ENCODE measurements at regions not wholly inside any gene's neighbourhood (a gene's known extent, or its start where the extent isn't known, plus 50 kb on each side); places are given as distances from the start of the nearest gene placed in this dataset.

DNA sequence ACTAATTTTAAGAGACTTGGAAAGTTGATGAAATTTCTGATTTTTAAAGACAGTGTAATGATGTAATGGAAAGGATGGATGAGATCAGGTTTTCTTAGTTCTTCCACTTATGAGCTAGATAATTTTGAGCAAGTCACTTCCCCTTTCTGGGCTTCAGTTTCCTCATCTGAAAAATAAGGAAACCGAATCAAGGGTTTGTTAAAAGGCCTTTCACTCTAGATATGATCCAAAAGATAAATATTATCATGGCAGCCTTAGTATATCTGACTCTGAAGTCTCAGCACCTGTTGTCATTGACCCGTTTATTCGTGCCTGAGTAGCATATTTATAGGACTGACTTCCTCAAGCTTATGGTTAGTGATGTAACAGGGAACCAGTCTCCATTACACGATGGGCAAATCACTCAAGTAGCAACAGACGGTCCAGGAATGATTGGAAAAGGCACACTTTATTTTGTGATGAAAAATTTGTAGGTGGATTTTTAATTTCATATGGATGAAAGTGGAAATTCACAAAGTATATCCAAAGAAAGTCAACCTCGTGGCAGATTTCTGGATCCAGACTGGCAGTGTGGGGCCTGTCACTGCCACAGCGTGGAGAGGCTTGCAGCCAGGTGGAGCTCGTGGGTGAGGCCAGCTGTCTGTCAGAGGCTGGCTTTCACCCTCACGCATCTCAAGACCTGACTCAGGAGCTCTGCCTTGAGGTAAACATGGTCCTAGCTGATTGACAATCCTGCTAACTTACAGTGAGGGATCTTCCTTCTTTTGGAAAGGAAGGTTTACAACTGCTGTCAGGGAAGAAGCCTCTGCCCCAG, 137.9 kb upstream of the CXCR4 start (continued):
- no peak for TF ChIP-seq KDM1A (IDR thresholded peaks at IDR 0.05; ENCODE audit: borderline replicate concordance)
- peak in 1 of 2 experiments; percentile 23; a peak in 1 of 3 replicates for TF ChIP-seq EGR1 (IDR thresholded peaks at IDR 0.05; ENCODE audit: borderline replicate concordance in 1 of 2, low read depth in 2 of 2, low read length in 2 of 2)
- 0 out of 2 replicates have a peak, but pooled peaks have one; percentile 50 for TF ChIP-seq NR2F1 (conservative IDR thresholded peaks at IDR 0.05)
- TF ChIP-seq SMAD5 (IDR thresholded peaks at IDR 0.05; ENCODE audit: low read depth) = no peak
- TF ChIP-seq RUNX3 (IDR thresholded peaks at IDR 0.05; ENCODE audit: low read length) = peak; percentile 80
- no peak for TF ChIP-seq TAF1 (IDR thresholded peaks at IDR 0.05; ENCODE audit: borderline replicate concordance, low read depth, low read length)
- no peak for TF ChIP-seq MTA3 (IDR thresholded peaks at IDR 0.05; ENCODE audit: borderline replicate concordance, low read length)

DNA sequence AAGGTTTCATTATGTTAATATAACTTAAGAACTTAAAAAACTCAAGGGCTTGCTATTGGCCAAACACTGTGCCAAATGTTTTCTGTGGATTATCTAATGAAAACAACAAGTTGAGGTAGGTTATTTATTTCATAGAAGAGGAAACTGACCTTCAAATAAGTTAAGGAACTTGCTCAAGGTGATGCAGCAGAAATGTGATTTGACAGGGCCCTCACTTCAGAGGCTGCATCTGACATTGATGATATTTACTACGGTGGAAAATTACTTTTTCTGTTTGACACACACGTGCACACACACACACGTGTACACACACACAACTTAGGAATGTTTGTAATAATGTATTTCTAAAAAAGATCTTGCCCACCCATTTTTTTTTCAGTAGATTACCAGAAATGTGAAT, 137.2 kb upstream of the CXCR4 start:
- Histone ChIP-seq H3K4me1 (ENCODE audit: control insufficient read depth, insufficient read depth, low read length) (peaks cover 12% of the 10 kb centered on the region), H3K9ac (ENCODE audit: control insufficient read depth, insufficient read depth, low read length) (no peak overlapping the region), H3K4me2 (ENCODE audit: control insufficient read depth, insufficient read depth) (no peak overlapping the region), H3K27ac (ENCODE audit: control insufficient read depth, insufficient read depth) (no peak overlapping the region), H3K27me3 (replicated peaks in 1 of 2; ENCODE audit: control insufficient read depth in 2 of 2, insufficient read depth in 2 of 2, low read length in 1 of 2) (no peaks in the 10 kb centered on the region; a peak in 1 of 4 replicates), H3K36me3 (ENCODE audit: control insufficient read depth in 2 of 2, insufficient read depth in 2 of 2, low read length in 1 of 2) (no peaks in the 10 kb centered on the region), H2AFZ (ENCODE audit: control insufficient read depth, low read depth, low read length) (no peak overlapping the region), H3K79me2 (ENCODE audit: control insufficient read depth, insufficient read depth, low read length) (no peaks in the 10 kb centered on the region), H3K4me3 (no peak overlapping the region), H4K20me1 (ENCODE audit: control insufficient read depth, insufficient read depth) (no peaks in the 10 kb centered on the region), H3K9me3 (replicated peaks; ENCODE audit: control insufficient read depth, insufficient read depth, low read length) (no peaks in the 10 kb centered on the region; the same call in 2 of the 3 replicates)
- no TSS peak for BruUV-seq (replicated peaks)
- RAD21 ChIA-PET (ENCODE audit: unreplicated experiment) = interaction anchor here (0.9 to 6.1 kb wide), 41 partner anchors 9 to 341 kb away, joined by 3 to 69 read pairs (median 9); no protein-coding TSS in a partner anchor
- in situ Hi-C loops (cut with MboI) (no loop called here), intact Hi-C loops (cut with micrococcal nuclease; ENCODE audit: unreplicated experiment) (loop anchor here (1.0 to 10.0 kb wide), 6 partner anchors 48 to 200 kb away; no protein-coding TSS in a partner anchor)
- CTCF ChIA-PET = interaction anchor here (0.6 to 5.6 kb wide), 30 partner anchors 9 to 341 kb away, joined by 3 to 42 read pairs (median 8); no protein-coding TSS in a partner anchor
- DNase-seq (ENCODE audit: low read depth, low spot score) (no peak), FAIRE-seq (no peak), ATAC-seq (peak; percentile 6)
- 0% methylated on average over 3 of the region's 3 CpGs for WGBS (ENCODE audit: insufficient coverage, insufficient replicate concordance, low lambda C conversion rate, missing lambda C conversion rate)
- 0 out of 4 replicates have a peak, but pooled peaks of 1 of the 2 experiments have one; percentile 19 for TF ChIP-seq BHLHE40 (IDR thresholded peaks at IDR 0.05; ENCODE audit: borderline replicate concordance in 1 of 2, low read depth in 2 of 2, low read length in 1 of 2)
- peak; percentile 28 for TF ChIP-seq MEF2B (IDR thresholded peaks at IDR 0.05; ENCODE audit: partially characterized antibody, poor library complexity, severe bottlenecking)
- peak; percentile 11; the same call in 1 of the 2 replicates for TF ChIP-seq SMARCA5 (IDR thresholded peaks at IDR 0.05)
- no peak for TF ChIP-seq CBX5 (IDR thresholded peaks at IDR 0.05; ENCODE audit: low read depth)
- POLR2A ChIA-PET = interaction anchor here (0.8 to 7.3 kb wide), 23 partner anchors 9 to 276 kb away, joined by 3 to 47 read pairs (median 7); partner anchors contain the start of gene DARS1
- SMC1A ChIA-PET (ENCODE audit: uncharacterized antibody, unreplicated experiment) = interaction anchor here (0.9 to 8.0 kb wide), 35 partner anchors 9 to 341 kb away, joined by 3 to 166 read pairs (median 12); no protein-coding TSS in a partner anchor

Data from GM12878 (cell line).